Stimulated activated effector memory CD8-positive, alpha-beta T cell treated with anti-CD3 and anti-CD28 coated beads, Interleukin-12 subunit alpha, Interleukin-12 subunit beta, amount 100 ng/mL, for 72 hours (primary cell): ENCODE measurements at regions not wholly inside any gene's neighbourhood (a gene's known extent, or its start where the extent isn't known, plus 50 kb on each side); places are given as distances from the start of the nearest gene placed in this dataset.

Source experiments
- ATAC-seq: fragments of 150-1000 bp; cut with Tn5 transposase; 2 replicates; pipeline ENCODE4 v1.10.0; 2021
- DNase-seq, 2 donors: peaks; one replicate each; pipeline ENCODE4 v3.0.0; 2021 to 2022; ENCODE audit warnings: low spot score in 2 of 2
- H3K27ac Mint-ChIP-seq: one replicate; pipeline ENCODE4 v1.8.0; 2022; ENCODE audit warnings: mild to moderate bottlenecking, mixed read lengths
- H3K36me3 Mint-ChIP-seq: one replicate; pipeline ENCODE4 v1.8.0; 2022; ENCODE audit warnings: mild to moderate bottlenecking, mixed read lengths
- H3K4me1 Mint-ChIP-seq: one replicate; pipeline ENCODE4 v1.8.0; 2022; ENCODE audit warnings: mixed read lengths
- H3K4me3 Mint-ChIP-seq: one replicate; pipeline ENCODE4 v1.8.0; 2022; ENCODE audit warnings: mild to moderate bottlenecking, mixed read lengths
- H3K9me3 Mint-ChIP-seq: one replicate; pipeline ENCODE4 v1.8.0; 2022; ENCODE audit warnings: mixed read lengths

GRCh38 chr12:88408823-88409222 is 171.4 kb downstream of the KITLG start:
- DNase-seq (no peak), ATAC-seq (no peak)
- Mint-ChIP-seq H3K4me3 (no peak overlapping the region), H3K36me3 (no peaks in the 10 kb centered on the region), H3K9me3 (no peaks in the 10 kb centered on the region), H3K27ac (no peak overlapping the region), H3K4me1 (no peaks in the 10 kb centered on the region)

GRCh38 chr12:88409257-88409656 is 171.0 kb downstream of the KITLG start:
- Mint-ChIP-seq H3K36me3 (no peaks in the 10 kb centered on the region), H3K27ac (no peak overlapping the region), H3K4me1 (no peaks in the 10 kb centered on the region), H3K4me3 (no peak overlapping the region), H3K9me3 (no peaks in the 10 kb centered on the region)
- DNase-seq (no peak), ATAC-seq (no peak)

GRCh38 chr12:88411689-88412088 is 168.6 kb downstream of the KITLG start:
- H3K4me3 Mint-ChIP-seq = no peak overlapping the region
- H3K9me3 Mint-ChIP-seq = no peaks in the 10 kb centered on the region
- H3K4me1 Mint-ChIP-seq = no peaks in the 10 kb centered on the region

GRCh38 chr12:88413646-88414045 is 166.6 kb downstream of the KITLG start:
- no peaks in the 10 kb centered on the region for H3K4me1 Mint-ChIP-seq
- H3K27ac Mint-ChIP-seq = no peak overlapping the region
- no peak for DNase-seq
- H3K4me3 Mint-ChIP-seq = no peak overlapping the region
- H3K9me3 Mint-ChIP-seq = peaks cover 3% of the 10 kb centered on the region
- H3K36me3 Mint-ChIP-seq = no peaks in the 10 kb centered on the region
- ATAC-seq = no peak

More at GRCh38 chr12:88411689-88412088, 168.6 kb downstream of the KITLG start:
- Mint-ChIP-seq H3K36me3 (no peaks in the 10 kb centered on the region), H3K27ac (no peak overlapping the region)
- DNase-seq = no peak
- no peak for ATAC-seq

GRCh38 chr12:88416155-88416554 is 164.1 kb downstream of the KITLG start:
- H3K36me3 Mint-ChIP-seq = no peaks in the 10 kb centered on the region
- H3K9me3 Mint-ChIP-seq = peaks cover 8% of the 10 kb centered on the region
- ATAC-seq (no peak), DNase-seq (no peak)
- no peak overlapping the region for H3K4me3 Mint-ChIP-seq
- H3K4me1 Mint-ChIP-seq = no peaks in the 10 kb centered on the region
- no peak overlapping the region for H3K27ac Mint-ChIP-seq

- Mint-ChIP-seq H3K36me3 (no peaks in the 10 kb centered on the region), H3K27ac (no peak overlapping the region), H3K4me3 (no peak overlapping the region), H3K9me3 (peaks cover 8% of the 10 kb centered on the region), H3K4me1 (no peaks in the 10 kb centered on the region)
- no peak for DNase-seq
- no peak for ATAC-seq
These were observed 163.5 kb downstream of the KITLG start for GRCh38 chr12:88416786-88417185.

GRCh38 chr12:88417531-88417930 is 162.7 kb downstream of the KITLG start:
- Mint-ChIP-seq H3K36me3 (no peaks in the 10 kb centered on the region), H3K9me3 (peaks cover 8% of the 10 kb centered on the region), H3K4me3 (no peak overlapping the region), H3K4me1 (no peaks in the 10 kb centered on the region), H3K27ac (no peak overlapping the region)
- DNase-seq (no peak), ATAC-seq (no peak)

- peaks cover 8% of the 10 kb centered on the region for H3K9me3 Mint-ChIP-seq
- H3K36me3 Mint-ChIP-seq = no peaks in the 10 kb centered on the region
- no peaks in the 10 kb centered on the region for H3K4me1 Mint-ChIP-seq
- ATAC-seq (no peak), DNase-seq (no peak)
- H3K4me3 Mint-ChIP-seq = no peak overlapping the region
- H3K27ac Mint-ChIP-seq = no peak overlapping the region
These were observed 161.3 kb downstream of the KITLG start for GRCh38 chr12:88418856-88419497.

- Mint-ChIP-seq H3K4me1 (no peaks in the 10 kb centered on the region), H3K9me3 (peaks cover 8% of the 10 kb centered on the region), H3K4me3 (no peak overlapping the region), H3K27ac (no peak overlapping the region), H3K36me3 (no peaks in the 10 kb centered on the region)
- DNase-seq (no peak), ATAC-seq (no peak)
These were observed 160.5 kb downstream of the KITLG start for GRCh38 chr12:88419794-88420193.

- Mint-ChIP-seq H3K4me3 (no peak overlapping the region), H3K9me3 (peaks cover 8% of the 10 kb centered on the region), H3K36me3 (no peaks in the 10 kb centered on the region), H3K4me1 (no peaks in the 10 kb centered on the region), H3K27ac (no peak overlapping the region)
- DNase-seq (no peak), ATAC-seq (peak; percentile 36)
These were observed 159.8 kb downstream of the KITLG start for GRCh38 chr12:88420457-88420856.

GRCh38 chr12:88424791-88425730 is 155.2 kb downstream of the KITLG start:
- no peak overlapping the region for H3K27ac Mint-ChIP-seq
- no peaks in the 10 kb centered on the region for H3K36me3 Mint-ChIP-seq
- no peaks in the 10 kb centered on the region for H3K4me1 Mint-ChIP-seq
- H3K4me3 Mint-ChIP-seq = no peak overlapping the region
- ATAC-seq (no peak), DNase-seq (no peak)
- H3K9me3 Mint-ChIP-seq = peaks cover 3% of the 10 kb centered on the region

GRCh38 chr12:88428350-88428749 is 151.9 kb downstream of the KITLG start:
- Mint-ChIP-seq H3K4me3 (no peak overlapping the region), H3K4me1 (no peaks in the 10 kb centered on the region), H3K27ac (no peak overlapping the region), H3K9me3 (peaks cover 3% of the 10 kb centered on the region), H3K36me3 (no peaks in the 10 kb centered on the region)
- no peak for ATAC-seq
- no peak for DNase-seq

GRCh38 chr12:88431246-88431645 is 149.0 kb downstream of the KITLG start:
- peaks cover 3% of the 10 kb centered on the region for H3K9me3 Mint-ChIP-seq
- no peaks in the 10 kb centered on the region for H3K36me3 Mint-ChIP-seq
- ATAC-seq (no peak), DNase-seq (no peak)
- no peak overlapping the region for H3K27ac Mint-ChIP-seq
- no peaks in the 10 kb centered on the region for H3K4me1 Mint-ChIP-seq
- H3K4me3 Mint-ChIP-seq = no peak overlapping the region

- Mint-ChIP-seq H3K27ac (no peak overlapping the region), H3K9me3 (peaks cover 3% of the 10 kb centered on the region), H3K4me1 (no peaks in the 10 kb centered on the region), H3K4me3 (no peak overlapping the region), H3K36me3 (no peaks in the 10 kb centered on the region)
- no peak for ATAC-seq
- no peak for DNase-seq
These were observed 147.5 kb downstream of the KITLG start for GRCh38 chr12:88432531-88433490.
